Effector memory CD4-positive, alpha-beta T cell (primary cell): ENCODE measurements at regions not wholly inside any gene's neighbourhood (a gene's known extent, or its start where the extent isn't known, plus 50 kb on each side); places are given as distances from the start of the nearest gene placed in this dataset.
"Not testable (repeated sequence)": the region's sequence is repeated elsewhere in the genome, so short reads cannot be mapped to it uniquely, and the experiment has no call there.

Experiments
- DNase-seq, 3 donors: peaks; one replicate each; pipeline ENCODE4 v3.0.0-alpha.2; 2020
- H3K27ac ChIP-seq: 2 replicates; pipeline ENCODE4 v1.7.0; 2013; ENCODE audit warnings: mild to moderate bottlenecking, low read length, moderate library complexity; ENCODE audit not compliant: insufficient read depth, poor library complexity, severe bottlenecking
- H3K27me3 ChIP-seq: replicated peaks from 2 replicates; pipeline ENCODE4 v1.7.0; 2013; ENCODE audit warnings: mild to moderate bottlenecking, low read length; ENCODE audit not compliant: insufficient read depth, control insufficient read depth, poor library complexity, severe bottlenecking
- H3K36me3 ChIP-seq: 2 replicates; pipeline ENCODE4 v1.7.0; 2013; ENCODE audit warnings: mild to moderate bottlenecking, low read length, moderate library complexity; ENCODE audit not compliant: control insufficient read depth, insufficient read depth
- H3K4me1 ChIP-seq: 2 replicates; pipeline ENCODE4 v1.7.0; 2013; ENCODE audit warnings: low read length, mild to moderate bottlenecking; ENCODE audit not compliant: control insufficient read depth, insufficient read depth, poor library complexity, severe bottlenecking
- H3K4me3 ChIP-seq: 2 replicates; pipeline ENCODE4 v1.7.0; 2013; ENCODE audit warnings: low read length, low read depth, mild to moderate bottlenecking; ENCODE audit not compliant: insufficient read depth, poor library complexity, severe bottlenecking
- H3K9me3 ChIP-seq: 2 replicates; pipeline ENCODE4 v1.7.0; 2013; ENCODE audit warnings: mild to moderate bottlenecking, low read length, moderate library complexity; ENCODE audit not compliant: control insufficient read depth

DNA sequence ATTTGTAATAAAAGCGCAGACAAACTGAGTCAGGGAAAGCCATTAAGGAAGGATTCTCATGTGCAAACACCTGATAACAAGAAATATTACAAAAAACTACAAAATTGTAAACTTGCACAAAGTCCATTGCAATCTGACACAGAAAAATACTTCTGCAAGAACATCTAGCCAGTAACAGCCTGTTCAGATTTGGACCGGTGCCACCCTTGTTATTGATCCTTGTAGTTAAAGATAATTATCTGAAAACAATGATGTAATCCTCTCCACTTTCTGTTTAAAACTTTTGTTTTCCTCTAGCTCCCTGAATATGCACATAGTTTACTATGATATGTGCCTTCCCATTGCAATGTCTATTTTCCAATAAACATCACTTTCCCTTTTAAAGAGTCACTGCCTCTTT is 1090.2 kb downstream of the PLOD2 start:
- Histone ChIP-seq H3K4me1 (no peaks in the 10 kb centered on the region), H3K27ac (no peak overlapping the region), H3K36me3 (no peaks in the 10 kb centered on the region), H3K9me3 (no peaks in the 10 kb centered on the region), H3K27me3 (no peaks in the 10 kb centered on the region), H3K4me3 (no peak overlapping the region)
- no peak for DNase-seq

DNA sequence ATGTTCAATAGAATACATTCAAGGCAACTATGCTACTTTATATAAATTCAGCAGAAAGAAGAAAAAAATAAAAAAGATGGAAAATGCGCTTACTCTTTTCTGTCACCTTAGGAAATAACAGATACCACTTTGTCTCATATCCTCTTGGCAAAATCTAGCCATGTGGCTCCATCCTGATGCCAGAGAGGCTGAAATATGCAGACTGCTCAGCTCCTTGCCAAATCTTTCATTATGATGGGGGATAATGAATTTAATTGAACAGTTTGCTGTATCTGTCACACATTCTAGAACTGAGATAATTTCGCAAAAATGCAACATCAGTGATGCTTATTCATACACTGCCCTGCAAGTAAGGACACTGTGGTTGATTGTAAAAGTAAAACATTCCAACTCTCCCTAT is 1081.5 kb downstream of the PLOD2 start:
- Histone ChIP-seq H3K9me3 (no peaks in the 10 kb centered on the region), H3K4me3 (no peak overlapping the region), H3K36me3 (no peaks in the 10 kb centered on the region), H3K4me1 (no peaks in the 10 kb centered on the region), H3K27me3 (no peaks in the 10 kb centered on the region), H3K27ac (no peak overlapping the region)
- DNase-seq: no peak

DNA sequence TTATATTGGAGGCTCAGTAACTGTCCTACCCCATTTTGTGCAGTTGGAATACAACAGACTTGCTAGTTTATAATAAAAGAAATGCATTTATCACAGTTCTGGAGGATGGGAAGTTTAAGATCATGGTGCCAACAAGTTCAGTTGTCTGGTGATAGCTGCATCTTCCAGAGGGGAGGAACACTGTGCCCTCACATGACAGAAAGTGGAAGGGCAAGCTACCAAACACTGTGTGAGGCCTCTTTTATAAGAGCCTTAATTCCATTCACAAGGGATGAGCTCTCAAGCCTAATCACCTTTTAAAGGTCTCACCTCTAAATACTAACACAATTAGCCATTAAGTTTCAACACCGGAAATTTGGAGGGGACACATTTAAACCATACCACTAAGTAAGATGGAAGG is 1073.9 kb downstream of the PLOD2 start:
- DNase-seq: no peak
- Histone ChIP-seq H3K27ac (no peak overlapping the region), H3K9me3 (no peaks in the 10 kb centered on the region), H3K27me3 (no peaks in the 10 kb centered on the region), H3K4me1 (no peaks in the 10 kb centered on the region), H3K4me3 (no peak overlapping the region), H3K36me3 (no peaks in the 10 kb centered on the region)

DNA sequence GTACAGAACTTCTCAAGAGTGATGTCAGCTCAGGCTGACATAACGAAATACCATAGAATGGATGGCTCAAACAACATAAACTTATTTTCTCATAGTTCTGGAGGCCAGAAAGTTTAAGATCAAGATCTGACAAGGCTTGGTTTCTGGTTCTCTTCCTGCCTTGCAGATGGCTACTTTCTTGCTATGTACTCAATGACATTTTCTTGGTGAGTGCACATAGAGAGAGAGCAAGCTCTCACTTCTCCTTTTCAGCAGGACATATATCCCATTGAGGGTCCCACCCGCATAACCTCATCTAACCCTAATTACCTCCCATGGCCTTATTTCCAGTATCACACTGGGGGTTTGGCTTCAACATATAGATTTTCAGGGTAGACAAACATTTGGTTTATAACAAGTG is 1072.1 kb downstream of the PLOD2 start:
- H3K9me3 ChIP-seq: no peaks in the 10 kb centered on the region
- no peaks in the 10 kb centered on the region for H3K27me3 ChIP-seq
- no peak for DNase-seq
- H3K27ac ChIP-seq: no peak overlapping the region
- H3K36me3 ChIP-seq: no peaks in the 10 kb centered on the region
- H3K4me1 ChIP-seq: no peaks in the 10 kb centered on the region
- H3K4me3 ChIP-seq: no peak overlapping the region

DNA sequence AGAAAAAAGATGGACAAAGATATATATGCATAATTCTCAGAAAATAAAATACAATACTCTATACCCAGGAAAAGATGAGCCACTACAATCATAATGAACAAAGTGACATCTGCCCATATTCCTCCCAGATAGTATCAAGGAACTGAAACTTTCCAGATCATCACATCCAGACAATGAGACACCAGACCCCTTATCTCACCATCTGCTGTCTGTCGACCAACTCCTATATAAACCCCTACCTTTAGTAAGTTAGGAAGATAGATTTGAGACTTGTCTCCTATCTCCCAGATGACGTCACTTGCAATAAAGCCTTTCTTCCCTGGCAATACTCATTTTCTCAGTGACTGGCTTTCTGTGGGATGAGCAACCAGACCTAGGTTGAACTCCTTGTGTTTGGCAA is 1071.6 kb downstream of the PLOD2 start:
- no peak for DNase-seq
- Histone ChIP-seq H3K27ac (no peak overlapping the region), H3K4me1 (no peaks in the 10 kb centered on the region), H3K36me3 (no peaks in the 10 kb centered on the region), H3K4me3 (no peak overlapping the region), H3K9me3 (no peaks in the 10 kb centered on the region), H3K27me3 (no peaks in the 10 kb centered on the region)

DNA sequence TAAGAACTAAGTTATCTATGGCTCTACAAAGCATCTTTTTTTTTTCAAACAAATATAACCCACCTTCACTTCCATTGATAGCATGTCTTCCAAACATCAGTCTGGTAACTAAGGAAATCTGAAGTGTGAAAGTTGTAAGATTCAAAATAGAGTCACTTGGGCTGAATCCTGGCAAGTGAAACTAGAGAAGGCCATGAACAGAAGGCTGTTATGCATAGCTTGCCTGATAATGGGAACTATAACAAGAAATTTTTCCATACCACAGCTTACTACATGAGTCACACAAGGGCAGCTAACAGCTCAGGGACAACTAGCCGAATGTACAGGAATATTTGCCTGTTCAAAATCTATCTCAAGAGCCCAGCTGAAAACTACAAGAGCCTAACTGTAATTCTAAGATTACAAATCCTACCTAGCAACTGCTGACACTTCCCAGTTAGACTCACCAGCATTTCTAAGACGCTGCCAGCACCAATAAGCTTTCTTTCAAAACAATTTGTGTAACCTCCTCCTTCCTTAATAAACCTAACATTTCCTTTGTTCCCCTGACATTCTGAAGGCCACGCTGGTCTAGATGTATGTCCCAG is 1066.5 kb downstream of the PLOD2 start:
- DNase-seq: no peak
- Histone ChIP-seq H3K9me3 (no peaks in the 10 kb centered on the region), H3K4me3 (no peak overlapping the region), H3K27ac (no peak overlapping the region), H3K27me3 (no peaks in the 10 kb centered on the region), H3K4me1 (no peaks in the 10 kb centered on the region), H3K36me3 (no peaks in the 10 kb centered on the region)

DNA sequence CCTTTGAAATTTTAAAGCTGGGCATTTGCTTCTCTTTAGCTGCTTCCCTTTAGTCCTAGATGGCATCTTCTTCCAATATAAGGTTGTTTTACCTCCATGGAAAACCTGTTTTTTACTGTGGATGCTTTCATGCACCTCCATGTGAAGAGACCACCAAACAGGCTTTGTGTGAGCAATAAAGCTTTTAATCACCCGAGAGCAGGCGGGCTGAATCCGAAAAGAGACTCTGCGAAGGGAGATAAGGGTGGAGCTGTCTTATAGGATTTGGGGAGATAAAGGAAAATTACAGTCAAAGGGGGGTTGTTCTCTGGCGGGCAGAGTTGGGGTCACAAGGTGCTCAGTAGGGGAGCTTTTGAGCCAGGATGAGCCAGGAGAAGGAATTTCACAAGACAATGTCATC is 1049.8 kb downstream of the PLOD2 start:
- H3K27ac ChIP-seq, H3K4me1 ChIP-seq, H3K4me3 ChIP-seq, H3K36me3 ChIP-seq, H3K9me3 ChIP-seq, DNase-seq, H3K27me3 ChIP-seq: not testable (repeated sequence)

DNA sequence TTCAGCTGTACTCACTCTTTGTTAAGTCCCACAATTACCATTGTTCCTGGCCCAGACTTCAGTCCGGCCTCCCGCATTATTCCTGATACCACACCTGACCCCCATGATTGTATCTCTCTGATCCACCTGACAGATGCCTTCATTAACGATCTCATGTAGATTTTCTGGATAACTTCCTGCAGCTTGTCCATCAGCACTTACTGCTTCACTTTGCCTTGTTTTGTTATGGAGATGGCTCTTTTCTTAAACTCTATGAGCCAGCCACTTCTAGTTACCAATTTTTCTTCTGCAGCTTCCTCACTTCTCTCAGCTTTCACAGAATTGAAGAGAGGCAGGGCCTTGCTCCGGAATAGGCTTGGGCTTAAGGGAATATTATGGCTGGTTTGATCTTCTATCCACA is 1044.2 kb downstream of the PLOD2 start:
- no peak for DNase-seq
- no peak overlapping the region for H3K27ac ChIP-seq

DNA sequence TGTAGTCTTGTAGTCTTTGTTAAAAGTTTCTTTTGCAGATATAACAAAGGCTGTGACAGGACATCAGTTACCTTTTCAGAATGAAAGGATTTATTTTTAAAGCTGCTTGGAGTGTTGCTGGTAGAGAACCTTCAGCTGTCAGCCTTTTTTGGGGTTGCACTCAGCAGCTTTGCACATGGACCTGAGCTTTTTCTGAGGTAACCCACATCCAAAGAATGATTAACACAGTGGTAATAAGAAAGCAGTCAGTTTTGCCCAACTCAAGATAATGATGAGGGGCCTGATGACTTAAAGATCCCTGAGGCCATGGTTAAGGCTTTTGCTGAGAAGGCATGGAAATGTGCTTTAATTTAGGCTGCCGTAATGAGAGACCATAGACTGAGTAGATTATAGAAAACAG is 1042.7 kb downstream of the PLOD2 start:
- no peak for DNase-seq
- H3K4me3 ChIP-seq: no peak overlapping the region
- H3K27ac ChIP-seq: no peak overlapping the region
- no peaks in the 10 kb centered on the region for H3K36me3 ChIP-seq
- no peaks in the 10 kb centered on the region for H3K4me1 ChIP-seq
- no peaks in the 10 kb centered on the region for H3K9me3 ChIP-seq
- no peaks in the 10 kb centered on the region for H3K27me3 ChIP-seq

More for the DNA sequence above, 1044.2 kb downstream of the PLOD2 start:
- H3K4me3 ChIP-seq: no peak overlapping the region
- H3K36me3 ChIP-seq: no peaks in the 10 kb centered on the region
- H3K9me3 ChIP-seq: no peaks in the 10 kb centered on the region
- H3K27me3 ChIP-seq: no peaks in the 10 kb centered on the region
- H3K4me1 ChIP-seq: no peaks in the 10 kb centered on the region

DNA sequence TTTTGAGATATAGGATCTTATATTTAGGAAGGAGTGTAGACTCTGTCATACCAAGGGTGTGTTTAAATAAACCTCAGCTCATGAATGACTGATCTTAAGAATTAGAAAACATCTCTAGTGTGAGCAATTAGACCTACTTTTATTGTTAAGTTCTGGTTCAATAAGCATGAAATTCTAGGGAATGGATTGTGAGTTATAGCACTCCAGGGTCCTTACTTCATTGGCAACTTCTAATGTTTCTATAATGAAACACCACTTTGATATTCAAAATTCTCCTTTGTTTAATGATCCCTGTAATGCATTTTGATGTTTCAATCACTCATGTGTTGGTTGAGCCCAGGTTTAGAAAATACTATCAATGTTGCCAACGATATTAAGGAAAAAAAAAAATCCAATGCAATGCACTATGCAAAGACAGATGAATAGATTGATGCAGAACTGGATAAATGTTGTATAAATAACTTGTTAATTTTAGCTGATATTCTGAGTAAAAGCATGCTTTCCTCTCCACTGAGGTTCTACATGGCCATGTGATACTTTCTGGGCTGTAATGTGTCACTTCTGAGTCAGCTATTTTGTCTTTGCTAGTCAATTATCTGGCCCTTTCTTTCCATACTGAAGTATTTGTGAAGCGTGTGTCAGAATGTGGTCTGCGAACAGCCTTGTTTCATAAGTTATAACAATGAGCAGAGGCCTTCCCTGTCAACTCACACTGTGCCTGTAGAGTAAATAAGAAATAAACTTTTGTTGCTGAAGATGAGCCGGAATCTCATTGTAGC is 1035.9 kb downstream of the PLOD2 start:
- DNase-seq: no peak
- no peaks in the 10 kb centered on the region for H3K9me3 ChIP-seq
- H3K4me1 ChIP-seq: no peaks in the 10 kb centered on the region
- H3K27ac ChIP-seq: no peak overlapping the region
- no peaks in the 10 kb centered on the region for H3K27me3 ChIP-seq
- no peak overlapping the region for H3K4me3 ChIP-seq
- H3K36me3 ChIP-seq: no peaks in the 10 kb centered on the region
